Lower lobe of right lung (tissue), 2 donors: ENCODE measurements at regions not wholly inside any gene's neighbourhood (a gene's known extent, or its start where the extent isn't known, plus 50 kb on each side); places are given as distances from the start of the nearest gene placed in this dataset.

ENCODE experiments used
- ATAC-seq, 2 donors: fragments of 200-7000 bp; cut with Tn5 transposase; one replicate each; pipeline ENCODE4 v1.9.1; 2020 to 2022; ENCODE audit warnings: mild to moderate bottlenecking in 2 of 2, moderate library complexity in 2 of 2
- DNase-seq: peaks from one replicate; pipeline ENCODE4 v3.0.0-alpha.2; 2020
- H3K27ac ChIP-seq: fragments of 200-600 bp; one replicate; pipeline ENCODE4 v1.8.0; 2022
- H3K27me3 ChIP-seq: fragments of 200-600 bp; one replicate; pipeline ENCODE4 v1.8.0; 2022; ENCODE audit warnings: low read depth
- H3K36me3 ChIP-seq: fragments of 200-600 bp; one replicate; pipeline ENCODE4 v1.8.0; 2022; ENCODE audit warnings: mild to moderate bottlenecking
- H3K4me1 ChIP-seq: fragments of 200-600 bp; one replicate; pipeline ENCODE4 v1.8.0; 2022
- H3K4me3 ChIP-seq: fragments of 200-600 bp; one replicate; pipeline ENCODE4 v1.8.0; 2022; ENCODE audit warnings: mild to moderate bottlenecking
- H3K9me3 ChIP-seq: fragments of 200-600 bp; one replicate; pipeline ENCODE4 v1.8.0; 2022
- CTCF ChIP-seq: fragments of 200-600 bp; IDR thresholded peaks from one replicate; pipeline ENCODE4 v1.8.0; 2022; ENCODE audit warnings: antibody characterized with exemption, mild to moderate bottlenecking
- intact Hi-C: fragments of 100-400 bp; cut with DNase I; formaldehyde crosslinking; loops from one replicate; pipeline ENCODE4 v1.11.0; 2022
- donor health status: DM: no; HTN: yes; CAD: no; lungs with severe emphysema.

GRCh38 chr2:145015561-145015960 is 495.6 kb upstream of the ZEB2 start:
- intact Hi-C loops, result no loop called here
- H3K9me3 ChIP-seq, result no peaks in the 10 kb centered on the region
- H3K4me1 ChIP-seq, result no peaks in the 10 kb centered on the region
- DNase-seq (no peak), ATAC-seq (no peak)
- no peak for TF ChIP-seq CTCF
- H3K27ac ChIP-seq, result no peak overlapping the region
- H3K27me3 ChIP-seq, result no peaks in the 10 kb centered on the region
- no peak overlapping the region for H3K4me3 ChIP-seq
- no peaks in the 10 kb centered on the region for H3K36me3 ChIP-seq

- no peaks in the 10 kb centered on the region for H3K36me3 ChIP-seq
Observed at GRCh38 chr2:145012806-145013205, 492.9 kb upstream of the ZEB2 start.

DNA sequence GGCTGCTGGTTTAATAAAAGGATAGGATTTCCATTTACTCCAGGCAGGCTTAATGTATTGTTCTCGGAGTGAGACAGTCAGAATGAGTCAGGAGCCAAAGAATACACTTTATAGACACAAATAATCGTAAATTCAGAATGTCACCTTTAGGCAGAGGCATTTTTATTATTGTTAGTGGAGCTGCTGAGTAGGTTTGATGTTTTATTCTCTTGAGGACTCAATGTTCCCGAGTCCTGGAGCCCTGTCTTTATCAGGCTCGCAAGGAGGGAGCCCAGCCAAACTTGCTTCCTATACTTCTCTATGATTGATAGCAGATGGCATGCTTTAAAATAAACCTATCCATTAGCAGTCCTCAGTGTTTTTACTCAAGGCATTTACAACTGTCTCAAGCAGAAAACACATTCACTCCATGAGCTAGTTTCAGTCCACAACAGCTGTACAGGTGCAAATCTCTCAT is 492.3 kb upstream of the ZEB2 start:
- no peak for TF ChIP-seq CTCF
- ATAC-seq (no peak), DNase-seq (no peak)
- H3K9me3 ChIP-seq, result no peaks in the 10 kb centered on the region
- intact Hi-C loops, result no loop called here
- H3K27me3 ChIP-seq, result no peaks in the 10 kb centered on the region
- H3K4me3 ChIP-seq, result no peak overlapping the region
- no peak overlapping the region for H3K27ac ChIP-seq
- no peaks in the 10 kb centered on the region for H3K36me3 ChIP-seq
- H3K4me1 ChIP-seq, result peaks cover 3% of the 10 kb centered on the region

More at GRCh38 chr2:145012806-145013205, 492.9 kb upstream of the ZEB2 start:
- TF ChIP-seq CTCF, result no peak
- H3K9me3 ChIP-seq, result no peaks in the 10 kb centered on the region
- H3K4me1 ChIP-seq, result peaks cover 3% of the 10 kb centered on the region
- H3K27ac ChIP-seq, result no peak overlapping the region
- intact Hi-C loops, result no loop called here
- no peak for DNase-seq
- no peak overlapping the region for H3K4me3 ChIP-seq
- ATAC-seq, result no peak
- no peaks in the 10 kb centered on the region for H3K27me3 ChIP-seq

GRCh38 chr2:145010635-145011034 is 490.7 kb upstream of the ZEB2 start:
- H3K4me1 ChIP-seq, result peaks cover 3% of the 10 kb centered on the region
- no peaks in the 10 kb centered on the region for H3K9me3 ChIP-seq
- intact Hi-C loops, result no loop called here
- no peak overlapping the region for H3K4me3 ChIP-seq
- H3K27me3 ChIP-seq, result no peaks in the 10 kb centered on the region
- DNase-seq (no peak), ATAC-seq (no peak)
- no peaks in the 10 kb centered on the region for H3K36me3 ChIP-seq
- no peak for TF ChIP-seq CTCF
- no peak overlapping the region for H3K27ac ChIP-seq

DNA sequence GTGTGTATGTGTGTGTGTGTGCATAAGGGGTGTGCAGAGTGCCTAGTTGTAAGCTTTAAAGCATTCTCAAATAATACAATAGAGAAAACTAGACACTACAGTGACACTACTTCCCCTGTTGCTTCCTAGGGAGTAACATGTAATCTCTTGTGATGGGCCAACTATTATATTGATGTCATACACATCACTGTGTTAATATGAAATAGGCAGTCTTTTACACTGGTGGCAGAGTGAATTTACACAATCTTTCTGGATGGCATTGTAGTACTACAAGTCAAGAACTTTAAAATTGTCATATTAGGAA is 488.0 kb upstream of the ZEB2 start:
- no peak overlapping the region for H3K4me3 ChIP-seq
- H3K27ac ChIP-seq, result no peak overlapping the region
- ATAC-seq (no peak), DNase-seq (no peak)
- no peak for TF ChIP-seq CTCF
- no peaks in the 10 kb centered on the region for H3K9me3 ChIP-seq
- H3K36me3 ChIP-seq, result no peaks in the 10 kb centered on the region
- peaks cover 3% of the 10 kb centered on the region for H3K4me1 ChIP-seq
- intact Hi-C loops, result no loop called here
- H3K27me3 ChIP-seq, result no peaks in the 10 kb centered on the region
